IMR-90 (cell line): ENCODE measurements at regions not wholly inside any gene's neighbourhood (a gene's known extent, or its start where the extent isn't known, plus 50 kb on each side); places are given as distances from the start of the nearest gene placed in this dataset.
"Not testable (repeated sequence)": the region's sequence is repeated elsewhere in the genome, so short reads cannot be mapped to it uniquely, and the experiment has no call there.

Source experiments
- ATAC-seq: fragments of 200-7000 bp; cut with Tn5 transposase; 2 replicates; pipeline ENCODE4 v1.9.1; 2020; ENCODE audit warnings: low read depth, mild to moderate bottlenecking, moderate library complexity
- BruUV-seq: library from RNA; stranded (reverse); fragments of 400-500 nt; replicated peaks from 2 replicates; lab custom pipeline; 2021; lab: Mats Ljungman, UMichigan
- CTCF ChIA-PET: fragments of 300-600 bp; formaldehyde crosslinking; extraction: SDS; loops from one replicate; lab custom pipeline; 2021; ENCODE audit warnings: antibody characterized with exemption; lab: Yijun Ruan, JAX
- POLR2A ChIA-PET: fragments of 300-600 bp; sonication (Branson Sonifier 250); formaldehyde crosslinking; loops from one replicate; lab custom pipeline; 2022; ENCODE audit warnings: antibody characterized with exemption; ENCODE audit not compliant: unreplicated experiment; lab: Charles Lee
- DNase-seq: peaks from one replicate; pipeline ENCODE4 v3.0.0; 2013
- H2AFZ ChIP-seq: replicated peaks from 2 replicates; pipeline ENCODE3; 2013; ENCODE audit warnings: low read length, mild to moderate bottlenecking; ENCODE audit not compliant: poor library complexity
- H2AK5ac ChIP-seq: 2 replicates; pipeline ENCODE4 v1.6.1; 2013; ENCODE audit warnings: low read depth, low read length, inconsistent platforms
- H2AK9ac ChIP-seq: replicated peaks from 2 replicates; pipeline ENCODE3; 2013; ENCODE audit warnings: mild to moderate bottlenecking, low read depth, low read length, moderate library complexity; ENCODE audit not compliant: poor library complexity
- H2BK120ac ChIP-seq: 2 replicates; pipeline ENCODE4 v1.6.1; 2013; ENCODE audit warnings: low read depth, low read length, inconsistent platforms
- H2BK15ac ChIP-seq: 3 replicates; pipeline ENCODE4 v1.6.1; 2013; ENCODE audit warnings: low read depth, low read length, inconsistent platforms
- H2BK20ac ChIP-seq: 2 replicates; pipeline ENCODE4 v1.6.1; 2013; ENCODE audit warnings: low read depth, mild to moderate bottlenecking, inconsistent platforms, low read length, moderate library complexity
- H2BK5ac ChIP-seq: 2 replicates; pipeline ENCODE4 v1.6.1; 2013; ENCODE audit warnings: mild to moderate bottlenecking, low read depth, low read length, inconsistent platforms; ENCODE audit not compliant: poor library complexity, severe bottlenecking
- H3K14ac ChIP-seq: replicated peaks from 2 replicates; pipeline ENCODE4 v1.6.1; 2013; ENCODE audit warnings: low read depth, low read length, inconsistent platforms
- H3K18ac ChIP-seq: 2 replicates; pipeline ENCODE4 v1.6.1; 2013; ENCODE audit warnings: low read depth, low read length, control low read depth
- H3K23ac ChIP-seq: 2 replicates; pipeline ENCODE4 v1.6.1; 2013; ENCODE audit warnings: low read depth, low read length, inconsistent platforms
- H3K27ac ChIP-seq: 2 replicates; pipeline ENCODE4 v1.5.1; 2013; ENCODE audit warnings: mild to moderate bottlenecking, control low read depth, low read length; ENCODE audit not compliant: insufficient read depth
- H3K27me3 ChIP-seq: 2 replicates; pipeline ENCODE4 v1.6.1; 2013; ENCODE audit warnings: low read length; ENCODE audit not compliant: control insufficient read depth, insufficient read depth
- H3K36me3 ChIP-seq: 2 replicates; pipeline ENCODE4 v1.6.1; 2013; ENCODE audit warnings: low read length, mixed read lengths; ENCODE audit not compliant: control insufficient read depth, insufficient read depth
- H3K4ac ChIP-seq: 2 replicates; pipeline ENCODE4 v1.6.1; 2013; ENCODE audit warnings: low read depth, low read length, inconsistent platforms
- H3K4me1 ChIP-seq: 2 replicates; pipeline ENCODE4 v1.6.1; 2013; ENCODE audit warnings: low read length, mixed read lengths; ENCODE audit not compliant: control insufficient read depth, insufficient read depth
- H3K4me2 ChIP-seq: 2 replicates; pipeline ENCODE4 v1.6.1; 2013; ENCODE audit warnings: low read depth, mild to moderate bottlenecking, control low read depth, low read length, moderate library complexity
- H3K4me3 ChIP-seq: 2 replicates; pipeline ENCODE4 v1.5.1; 2013; ENCODE audit warnings: low read depth, mild to moderate bottlenecking, control low read depth, low read length, moderate library complexity; ENCODE audit not compliant: insufficient read depth
- H3K56ac ChIP-seq: 2 replicates; pipeline ENCODE4 v1.6.1; 2013; ENCODE audit warnings: low read length, inconsistent platforms; ENCODE audit not compliant: insufficient read depth; ENCODE audit errors: extremely low read depth
- H3K79me1 ChIP-seq, 2 experiments: 2 replicates each; pipeline ENCODE4 v1.6.1; 2013; ENCODE audit warnings: low read length in 2 of 2, inconsistent platforms in 1 of 2, low read depth in 1 of 2
- H3K9ac ChIP-seq: 2 replicates; pipeline ENCODE4 v1.6.1; 2013; ENCODE audit warnings: low read depth, low read length, control low read depth
- H3K9me1 ChIP-seq: 2 replicates; pipeline ENCODE4 v1.6.1; 2013; ENCODE audit warnings: low read length, inconsistent platforms; ENCODE audit not compliant: insufficient read depth
- H3K9me3 ChIP-seq: 2 replicates; pipeline ENCODE4 v1.6.1; 2013; ENCODE audit warnings: low read length; ENCODE audit not compliant: control insufficient read depth, insufficient read depth
- H4K20me1 ChIP-seq: 2 replicates; pipeline ENCODE4 v1.6.1; 2013; ENCODE audit warnings: low read length, inconsistent platforms; ENCODE audit not compliant: insufficient read depth
- H4K5ac ChIP-seq: 2 replicates; pipeline ENCODE4 v1.6.1; 2013; ENCODE audit warnings: mild to moderate bottlenecking, low read depth, low read length, control low read depth
- H4K8ac ChIP-seq, 2 experiments: 2 replicates each; pipeline ENCODE4 v1.6.1; 2013; ENCODE audit warnings: low read depth in 2 of 2, low read length in 2 of 2, control low read depth in 1 of 2, inconsistent platforms in 1 of 2
- H4K91ac ChIP-seq: 2 replicates; pipeline ENCODE4 v1.6.1; 2013; ENCODE audit warnings: low read depth, low read length, inconsistent platforms; ENCODE audit not compliant: insufficient read depth
- CHD1 ChIP-seq: IDR thresholded peaks from 2 replicates; pipeline ENCODE4 v1.6.1; 2012; ENCODE audit warnings: low read depth, low read length, improper control_type of control experiment
- MAFK ChIP-seq: IDR thresholded peaks from 2 replicates; pipeline ENCODE4 v1.6.1; 2012; ENCODE audit warnings: low read depth, low read length, improper control_type of control experiment
- WGBS, 2 experiments: methylation state at CpG; one replicate each; pipeline versions ENCODE4 v1.1.5 to v1.1.7; 2013; ENCODE audit warnings: missing lambda C conversion rate in 2 of 2; ENCODE audit not compliant: insufficient read length in 1 of 2; ENCODE audit errors: extremely low coverage in 2 of 2; 5-methylcytosine and 5-hydroxymethylcytosine counted together
- dilution Hi-C: fragments of 300-500 bp; cut with HindIII; formaldehyde crosslinking; loops from one replicate; pipeline ENCODE4 v1.14.3; 2018; ENCODE audit warnings: low sequenced_read_pairs; ENCODE audit not compliant: unreplicated experiment
- in situ Hi-C: fragments of 300-500 bp; cut with MboI; formaldehyde crosslinking; loops from 3 replicates; pipeline ENCODE4 v1.14.3; 2019; ENCODE audit warnings: low sequenced_read_pairs, inconsistent platforms, mixed read lengths
- intact Hi-C: fragments of 100-400 bp; cut with micrococcal nuclease; formaldehyde crosslinking; loops from 2 replicates; pipeline ENCODE4 v1.10.0; 2022

DNA sequence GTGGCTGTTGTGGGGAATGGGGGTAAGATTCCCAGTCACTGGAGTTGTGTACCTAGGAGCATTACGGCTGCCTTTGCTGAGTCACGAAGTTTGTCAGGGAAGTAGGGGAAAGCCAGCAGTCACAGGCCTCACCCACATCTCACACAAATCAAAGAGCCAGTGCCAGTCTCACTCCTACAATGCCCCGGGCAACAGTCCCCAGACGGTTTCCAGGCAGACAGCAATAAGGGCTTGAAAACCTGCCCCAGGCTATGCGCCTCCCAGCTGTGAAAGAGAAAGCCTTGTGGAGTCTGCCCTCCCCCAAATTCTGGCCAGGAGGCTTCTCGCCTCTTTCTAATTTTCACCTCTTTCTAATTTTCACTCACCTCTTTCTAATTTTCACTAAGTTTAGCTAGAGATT, 142.3 kb upstream of the EDNRB start:
- ChIA-PET CTCF (no interaction called here), POLR2A (no interaction called here)
- Histone ChIP-seq H2BK5ac (no peak overlapping the region), H3K27me3 (no peaks in the 10 kb centered on the region), H2AK9ac (no peak overlapping the region), H3K4me3 (no peak overlapping the region), H2AFZ (no peak overlapping the region), H3K9ac (no peak overlapping the region), H3K79me1 (no peaks in the 10 kb centered on the region), H3K27ac (no peak overlapping the region), H3K14ac (no peak overlapping the region), H4K20me1 (no peaks in the 10 kb centered on the region), H3K23ac (no peak overlapping the region), H3K9me3 (no peaks in the 10 kb centered on the region; the same call in 1 of the 2 replicates), H2BK15ac (no peak overlapping the region), H3K9me1 (no peaks in the 10 kb centered on the region), H2AK5ac (no peak overlapping the region), H3K4me1 (no peaks in the 10 kb centered on the region), H3K36me3 (no peaks in the 10 kb centered on the region), H3K4me2 (no peak overlapping the region), H3K18ac (no peak overlapping the region), H4K5ac (no peak overlapping the region), H4K91ac (no peak overlapping the region), H3K56ac (no peak overlapping the region), H3K4ac (no peak overlapping the region), H4K8ac (no peak overlapping the region), H2BK120ac (no peak overlapping the region), H2BK20ac (no peak overlapping the region)
- intact Hi-C loops (no loop called here), dilution Hi-C loops (no loop called here), in situ Hi-C loops (no loop called here)
- TF ChIP-seq CHD1, result no peak
- TF ChIP-seq MAFK, result no peak
- BruUV-seq, result no TSS peak
- WGBS, 2 experiments, result no CpG with 5 or more reads among the region's 6 CpGs
- ATAC-seq (no peak), DNase-seq (no peak)

GRCh38 chr13:78056865-78057264, 138.2 kb upstream of the EDNRB start:
- WGBS, 2 experiments, result no CpG with 5 or more reads among the region's 2 CpGs
- H3K23ac ChIP-seq, H3K4me2 ChIP-seq, H3K4me1 ChIP-seq, H3K79me1 ChIP-seq, dilution Hi-C loops, H4K5ac ChIP-seq, H3K36me3 ChIP-seq, H3K4ac ChIP-seq, H2AK9ac ChIP-seq, H3K56ac ChIP-seq, H4K8ac ChIP-seq, intact Hi-C loops, H3K27ac ChIP-seq, H2AK5ac ChIP-seq, H3K9me1 ChIP-seq, H3K27me3 ChIP-seq, H2BK20ac ChIP-seq, H2AFZ ChIP-seq, in situ Hi-C loops, DNase-seq, H3K4me3 ChIP-seq, CTCF ChIA-PET, H4K91ac ChIP-seq, BruUV-seq, H2BK5ac ChIP-seq, H4K20me1 ChIP-seq, H3K9me3 ChIP-seq, H3K9ac ChIP-seq, H3K18ac ChIP-seq, H2BK15ac ChIP-seq, POLR2A ChIA-PET, ATAC-seq, H3K14ac ChIP-seq, H2BK120ac ChIP-seq: not testable (repeated sequence)
